NCI-H1105 treated with DMSO at 0.1 percent for 48 hours (cell line): ENCODE measurements at regions not wholly inside any gene's neighbourhood (a gene's known extent, or its start where the extent isn't known, plus 50 kb on each side); places are given as distances from the start of the nearest gene placed in this dataset.

Experiments used
- DNase-seq: peaks from one replicate; lab custom pipeline; 2025; lab: John Stamatoyannopoulos, UW

DNA sequence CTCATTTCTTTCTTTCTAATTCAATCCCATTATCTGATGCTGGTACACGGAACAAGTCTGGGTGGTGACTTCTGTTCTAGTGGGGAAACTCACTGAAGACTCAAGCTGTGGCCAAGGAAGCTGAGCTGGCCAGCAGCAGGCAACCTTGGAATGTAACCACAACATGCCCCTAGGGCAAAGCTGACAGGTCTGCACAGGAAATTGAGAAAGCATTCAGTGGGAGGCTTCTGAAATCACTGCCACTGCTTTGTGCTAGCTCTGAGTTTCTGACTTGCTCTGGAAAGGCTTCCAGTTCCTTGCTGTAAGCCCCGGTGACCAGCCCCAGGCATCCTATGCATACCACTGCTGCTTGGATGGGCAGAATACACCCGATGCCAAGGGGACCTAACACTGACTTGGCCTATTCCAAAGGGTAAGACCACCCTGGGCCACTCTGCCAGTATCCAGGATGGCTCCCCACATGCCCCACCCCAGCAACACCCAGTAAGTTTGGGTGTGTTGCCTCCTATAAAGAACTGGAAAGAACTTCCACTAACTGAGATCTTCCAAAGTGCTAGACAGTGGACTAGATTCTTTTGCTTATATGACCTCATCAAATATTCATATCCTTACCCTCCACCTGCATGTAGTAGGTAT, 84.5 kb upstream of the CDKN3 start:
- DNase-seq = no peak

DNA sequence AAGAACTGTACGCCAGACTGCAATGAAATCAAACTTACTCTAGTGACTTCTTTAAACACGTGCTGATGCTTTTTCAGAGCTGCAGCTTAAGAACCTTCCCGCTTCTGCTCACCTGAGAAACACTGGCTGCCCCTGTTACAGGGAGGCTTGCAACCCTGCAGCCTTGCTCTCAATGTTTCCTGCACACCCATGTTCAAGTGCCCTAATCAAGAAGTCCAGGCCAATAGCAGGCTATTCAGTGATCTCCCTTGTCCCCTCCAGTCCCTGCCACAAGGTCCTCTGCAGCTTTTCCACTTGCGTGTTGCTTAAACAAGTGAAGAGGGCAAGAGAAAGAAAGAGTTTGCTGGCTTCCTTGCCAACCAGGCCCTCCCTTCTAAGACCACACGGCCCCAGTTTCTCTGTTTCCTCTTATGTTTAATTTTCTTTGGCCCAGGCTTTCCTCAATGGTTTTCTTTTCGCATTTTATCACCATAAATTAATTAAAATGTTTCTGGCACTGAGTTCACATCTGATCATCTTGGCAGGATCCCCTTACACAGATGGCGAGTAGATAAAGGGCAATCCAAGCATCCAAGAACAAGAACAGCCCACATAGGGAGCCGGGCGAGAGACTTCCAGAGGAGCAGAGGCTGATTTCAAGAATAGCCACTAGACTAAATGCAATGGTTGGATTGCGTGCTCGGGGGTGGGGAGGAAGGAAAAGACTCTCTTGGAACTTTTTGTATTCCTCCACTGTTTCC, 82.3 kb upstream of the CDKN3 start:
- no peak for DNase-seq

GRCh38 chr14:54316652-54317051, 80.2 kb upstream of the CDKN3 start:
- no peak for DNase-seq

DNA sequence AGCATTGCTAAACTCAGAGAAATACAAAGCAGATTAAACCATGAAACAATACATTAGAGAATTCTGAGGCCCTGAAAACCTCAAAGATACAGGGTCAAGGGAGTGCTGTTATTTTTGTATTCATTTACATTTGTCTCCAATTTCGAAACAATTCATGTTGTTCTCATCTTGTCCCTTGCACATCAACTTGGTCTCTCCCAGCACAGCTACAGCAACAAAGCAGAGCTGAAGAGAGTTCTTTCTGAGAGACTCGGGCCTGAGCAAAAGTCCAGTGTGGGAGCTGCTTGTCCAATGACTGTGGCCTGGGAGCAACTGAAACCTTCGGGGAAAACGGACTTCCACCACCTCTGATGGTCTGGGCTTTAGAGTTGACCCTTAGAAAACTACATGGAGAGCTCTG, 79.4 kb upstream of the CDKN3 start:
- no peak for DNase-seq

- DNase-seq = no peak
These were observed 74.6 kb upstream of the CDKN3 start for GRCh38 chr14:54322246-54322645.

- no peak for DNase-seq
These were observed 74.0 kb upstream of the CDKN3 start for GRCh38 chr14:54322701-54323337.

- DNase-seq = no peak
These were observed 71.0 kb upstream of the CDKN3 start for GRCh38 chr14:54325766-54326165.

- peak; percentile 68 for DNase-seq
These were observed 67.6 kb upstream of the CDKN3 start for GRCh38 chr14:54329082-54329695.

DNA sequence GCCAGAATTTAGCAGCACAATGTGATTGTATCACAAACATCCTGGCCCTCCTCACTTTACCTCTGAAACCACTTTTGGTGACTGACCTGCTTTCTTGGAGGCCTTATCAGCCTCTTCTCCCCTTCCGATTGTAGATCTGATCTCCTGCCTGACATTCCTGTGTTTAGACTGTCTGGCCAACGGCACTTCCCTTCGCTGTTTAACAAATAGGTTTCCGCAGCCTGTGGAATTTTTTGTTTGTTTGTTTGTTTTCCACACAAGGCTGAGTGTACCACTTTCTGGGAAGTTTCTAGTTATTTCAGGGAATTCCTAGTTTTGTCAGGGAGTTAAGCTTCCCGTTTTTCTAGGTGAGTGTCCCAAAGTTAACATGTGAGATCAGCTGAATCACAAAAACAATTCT, 65.9 kb upstream of the CDKN3 start:
- no peak for DNase-seq

DNA sequence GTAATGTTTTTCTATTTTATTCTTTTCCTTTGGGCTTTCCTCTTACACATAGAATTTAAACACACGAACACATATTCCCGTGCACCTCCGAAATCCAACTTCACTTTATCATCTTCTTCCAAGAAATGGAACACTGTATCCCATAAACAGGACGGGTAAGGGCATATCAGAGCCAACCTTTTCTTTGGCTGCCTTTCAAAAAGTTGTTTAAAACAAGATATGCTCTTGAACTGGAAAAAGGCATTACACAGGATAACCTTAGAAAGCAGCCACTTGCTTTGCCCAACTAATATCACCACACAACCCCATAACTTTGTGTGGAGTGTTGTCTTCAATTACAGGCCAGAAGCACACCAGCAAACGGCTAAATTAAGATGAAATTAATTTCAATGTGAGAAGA, 65.3 kb upstream of the CDKN3 start:
- DNase-seq = no peak

GRCh38 chr14:54332490-54332889, 64.3 kb upstream of the CDKN3 start:
- DNase-seq = no peak

- no peak for DNase-seq
These were observed 63.3 kb upstream of the CDKN3 start for GRCh38 chr14:54333511-54333910.

DNA sequence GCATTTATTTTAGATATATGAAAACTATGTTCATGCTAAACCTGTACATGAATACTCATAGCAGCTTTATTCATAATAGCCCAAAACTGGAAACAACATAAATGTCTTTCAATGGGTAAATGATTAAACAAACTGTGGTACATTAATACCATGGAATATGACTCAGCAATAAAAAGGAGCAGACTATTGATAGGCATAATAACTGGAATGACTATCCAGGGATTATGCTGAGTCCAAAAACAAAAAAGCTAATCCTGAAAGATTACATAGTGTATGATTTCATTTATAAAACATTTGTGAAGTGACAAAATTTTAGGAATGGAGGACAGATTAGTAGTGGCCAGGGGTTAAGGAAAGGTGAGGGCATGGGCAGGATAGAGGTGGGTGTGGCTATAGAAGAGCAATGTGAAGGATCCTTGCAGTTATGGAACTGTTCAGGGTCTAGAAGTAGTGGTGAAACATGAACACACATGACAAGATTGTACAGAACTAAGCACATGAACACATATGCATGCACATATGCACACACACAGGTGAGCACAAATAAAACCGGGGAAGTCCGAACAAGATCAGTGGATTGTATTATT, 61.1 kb upstream of the CDKN3 start:
- DNase-seq = no peak

GRCh38 chr14:54337314-54337713, 59.5 kb upstream of the CDKN3 start:
- DNase-seq = no peak

DNA sequence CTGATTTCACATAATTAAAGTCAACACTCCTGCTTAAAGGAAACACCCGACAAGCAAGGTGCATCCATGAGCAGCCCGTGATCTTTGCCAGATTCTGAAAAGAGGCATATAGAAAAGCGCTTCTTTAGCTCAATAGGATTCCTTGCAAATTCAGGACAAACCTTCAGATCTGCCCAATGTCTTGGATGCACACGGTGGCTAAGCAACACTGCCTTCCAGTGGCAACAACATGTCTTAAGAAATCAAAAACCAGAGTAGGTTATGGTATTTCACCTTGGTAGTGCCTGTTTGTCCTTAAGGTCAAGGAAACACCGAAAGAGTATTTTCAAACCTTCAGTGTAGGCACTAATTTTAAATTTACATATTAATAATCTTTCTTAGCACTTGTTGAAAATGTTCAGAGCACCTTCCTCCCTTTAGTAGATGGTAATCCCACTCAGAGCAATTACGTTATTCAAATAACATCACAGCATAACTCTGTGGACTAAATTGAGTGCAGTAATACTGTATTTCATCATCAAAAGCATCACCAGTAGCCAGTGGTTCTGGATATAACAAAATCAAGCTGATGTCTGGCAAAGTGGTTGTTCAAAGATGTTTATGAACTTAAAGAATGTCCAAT, 58.0 kb upstream of the CDKN3 start:
- DNase-seq = peak; percentile 9

- no peak for DNase-seq
These were observed 57.0 kb upstream of the CDKN3 start for GRCh38 chr14:54339771-54340170.

GRCh38 chr14:54342806-54343205, 54.0 kb upstream of the CDKN3 start:
- no peak for DNase-seq

DNA sequence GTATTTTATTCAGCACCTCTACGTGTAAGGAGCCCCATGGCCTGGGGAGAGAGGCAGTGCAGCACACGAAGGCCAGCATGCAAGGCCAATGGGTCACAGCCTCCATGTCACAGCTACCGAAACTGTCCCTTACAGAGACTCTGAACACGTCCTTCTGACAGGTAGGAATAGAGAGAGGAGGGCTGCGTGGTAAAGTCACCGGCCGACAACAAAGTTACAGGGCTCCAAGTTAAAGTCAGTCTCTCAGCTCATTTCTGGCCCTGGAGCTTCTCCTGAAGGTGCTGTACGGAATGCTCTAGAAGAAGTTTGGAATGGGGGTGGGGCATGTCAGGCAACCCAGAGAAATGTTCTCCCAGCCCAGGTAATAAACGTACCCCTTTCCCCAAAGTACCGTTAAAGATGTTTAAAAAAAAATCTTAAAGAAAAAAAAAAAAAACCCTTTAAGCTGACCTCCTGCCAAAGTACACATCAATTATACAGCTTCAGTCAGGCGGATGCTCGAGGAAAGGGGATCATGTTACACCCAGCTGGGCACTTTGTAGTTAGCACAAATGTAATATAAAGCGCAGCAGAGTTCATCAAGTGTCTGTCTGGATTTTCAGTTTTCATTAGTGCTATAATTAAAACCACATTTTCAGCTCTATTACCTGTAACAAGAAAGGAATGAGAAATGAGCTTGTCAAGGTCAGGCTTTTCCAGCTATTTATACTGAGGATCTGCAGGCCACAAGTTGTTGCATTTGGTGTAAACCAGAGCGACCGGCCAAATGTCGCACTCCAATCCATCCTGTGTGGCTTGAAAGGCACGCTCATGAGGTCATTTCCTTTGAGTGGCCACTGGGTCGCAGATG, 53.3 kb upstream of the CDKN3 start:
- DNase-seq = peak; percentile 99

DNA sequence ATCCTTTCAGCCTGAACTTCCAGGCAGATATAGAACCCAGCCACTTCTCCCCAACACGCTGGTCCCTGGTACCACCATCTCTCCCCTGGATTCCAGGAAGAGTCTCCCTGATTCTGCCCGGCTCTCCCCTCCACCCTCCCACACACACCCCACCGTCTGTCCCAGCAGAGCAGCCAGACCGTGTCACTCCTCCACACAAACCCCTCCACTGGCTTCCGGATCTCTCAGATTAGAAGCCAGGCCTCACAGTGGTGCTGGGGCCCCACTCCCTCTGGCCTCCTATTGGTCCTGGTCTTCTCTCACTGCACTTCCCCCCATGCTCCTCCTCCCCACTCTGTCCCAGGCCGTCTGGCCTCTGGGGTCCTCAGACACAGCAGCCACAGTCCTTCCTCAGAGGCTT, 52.4 kb upstream of the CDKN3 start:
- DNase-seq = no peak

DNA sequence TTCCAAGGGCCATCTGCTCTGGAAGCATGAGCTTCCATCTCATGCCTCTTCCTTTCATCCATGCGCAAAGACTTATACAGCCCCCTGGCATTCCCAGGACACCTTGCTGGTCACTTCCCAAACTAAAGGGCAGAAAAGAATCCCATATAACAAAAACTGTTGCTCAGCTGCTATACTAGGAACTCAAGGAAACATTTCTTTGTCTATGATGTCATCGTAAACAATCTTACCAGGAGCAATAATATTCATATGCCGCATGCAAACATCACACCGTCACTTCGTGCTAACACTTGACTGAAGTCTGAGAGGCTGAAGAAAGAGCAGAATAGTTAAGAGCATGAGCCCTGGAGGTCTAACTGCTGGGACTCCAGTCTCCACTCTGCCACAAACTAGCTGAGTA, 50.5 kb upstream of the CDKN3 start:
- no peak for DNase-seq
